ENCODE measurements at regions not wholly inside any gene's neighbourhood (a gene's known extent, or its start where the extent isn't known, plus 50 kb on each side); places are given as distances from the start of the nearest gene placed in this dataset.
"Not testable (repeated sequence)": the region's sequence is repeated elsewhere in the genome, so short reads cannot be mapped to it uniquely, and the experiment has no call there.

DNA sequence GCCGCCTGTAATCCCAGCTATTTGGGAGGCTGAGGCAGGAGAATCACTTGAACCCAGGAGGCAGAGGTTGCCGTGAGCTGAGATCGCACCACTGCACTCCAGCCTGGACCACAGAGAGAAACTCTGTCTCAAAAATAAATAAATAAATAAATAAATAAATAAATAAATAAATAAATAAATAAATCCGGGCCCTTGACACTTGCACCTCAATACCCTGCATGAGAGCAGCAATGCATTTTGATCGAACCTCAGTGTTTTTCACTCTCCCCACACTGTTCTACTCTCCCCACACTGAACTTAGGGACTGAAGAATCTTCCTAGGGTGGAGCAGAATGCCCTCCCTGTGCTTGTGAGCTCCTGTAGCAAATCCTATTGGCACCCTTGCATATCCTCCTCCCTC lies 114.3 kb upstream of the RAI2 start:
- TF ChIP-seq, protein P1, sequence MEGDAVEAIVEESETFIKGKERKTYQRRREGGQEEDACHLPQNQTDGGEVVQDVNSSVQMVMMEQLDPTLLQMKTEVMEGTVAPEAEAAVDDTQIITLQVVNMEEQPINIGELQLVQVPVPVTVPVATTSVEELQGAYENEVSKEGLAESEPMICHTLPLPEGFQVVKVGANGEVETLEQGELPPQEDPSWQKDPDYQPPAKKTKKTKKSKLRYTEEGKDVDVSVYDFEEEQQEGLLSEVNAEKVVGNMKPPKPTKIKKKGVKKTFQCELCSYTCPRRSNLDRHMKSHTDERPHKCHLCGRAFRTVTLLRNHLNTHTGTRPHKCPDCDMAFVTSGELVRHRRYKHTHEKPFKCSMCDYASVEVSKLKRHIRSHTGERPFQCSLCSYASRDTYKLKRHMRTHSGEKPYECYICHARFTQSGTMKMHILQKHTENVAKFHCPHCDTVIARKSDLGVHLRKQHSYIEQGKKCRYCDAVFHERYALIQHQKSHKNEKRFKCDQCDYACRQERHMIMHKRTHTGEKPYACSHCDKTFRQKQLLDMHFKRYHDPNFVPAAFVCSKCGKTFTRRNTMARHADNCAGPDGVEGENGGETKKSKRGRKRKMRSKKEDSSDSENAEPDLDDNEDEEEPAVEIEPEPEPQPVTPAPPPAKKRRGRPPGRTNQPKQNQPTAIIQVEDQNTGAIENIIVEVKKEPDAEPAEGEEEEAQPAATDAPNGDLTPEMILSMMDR (conservative IDR thresholded peaks at IDR 0.05 in 1 of 2, IDR thresholded peaks at IDR 0.05 in 1 of 2; ENCODE audit: low read depth in 1 of 2, low read length in 2 of 2), result not testable (repeated sequence)
- not testable (repeated sequence) for TF ChIP-seq EZH2 (IDR thresholded peaks at IDR 0.05; ENCODE audit: low read length, missing control alignments)

Measured in fibroblast of lung (primary cell).